Suprapubic skin (tissue), 4 donors: ENCODE measurements at regions not wholly inside any gene's neighbourhood (a gene's known extent, or its start where the extent isn't known, plus 50 kb on each side); places are given as distances from the start of the nearest gene placed in this dataset.
"Not testable (repeated sequence)": the region's sequence is repeated elsewhere in the genome, so short reads cannot be mapped to it uniquely, and the experiment has no call there.

ENCODE experiments used
- DNase-seq, 2 donors: peaks; one replicate each; pipeline ENCODE4 v3.0.0-alpha.2; 2019; ENCODE audit warnings: low spot score in 2 of 2
- H3K27ac ChIP-seq: fragments of 200-600 bp; sonication (generic); one replicate; pipeline ENCODE4 v1.5.1; 2019
- H3K27me3 ChIP-seq: fragments of 200-600 bp; sonication (generic); one replicate; pipeline ENCODE4 v1.5.1; 2019
- H3K36me3 ChIP-seq: fragments of 200-600 bp; sonication (generic); one replicate; pipeline ENCODE4 v1.5.1; 2019
- H3K4me1 ChIP-seq: fragments of 200-600 bp; sonication (generic); one replicate; pipeline ENCODE4 v1.5.1; 2019
- H3K4me3 ChIP-seq: fragments of 200-600 bp; sonication (generic); one replicate; pipeline ENCODE4 v1.5.1; 2019; ENCODE audit warnings: mild to moderate bottlenecking
- H3K9me3 ChIP-seq: fragments of 200-600 bp; sonication (generic); one replicate; pipeline ENCODE4 v1.5.1; 2019
- CTCF ChIP-seq, 2 donors: fragments of 200-600 bp in 1 of 2; fragments of 450-650 bp in 1 of 2; sonication (generic) in 1 of 2; IDR thresholded peaks; one replicate each; pipeline ENCODE4 v1.5.1; 2016 to 2019; ENCODE audit warnings: antibody characterized with exemption in 2 of 2, mild to moderate bottlenecking in 1 of 2, moderate library complexity in 1 of 2
- EP300 ChIP-seq: sonication (generic); formaldehyde crosslinking; IDR thresholded peaks from one replicate; pipeline ENCODE4 v1.6.1; 2017; ENCODE audit warnings: antibody characterized with exemption
- POLR2A ChIP-seq, 2 donors: fragments of 450-650 bp; IDR thresholded peaks; one replicate each; pipeline ENCODE4 v1.6.1; 2017; ENCODE audit warnings: antibody characterized with exemption in 2 of 2, mild to moderate bottlenecking in 2 of 2, moderate library complexity in 2 of 2
- POLR2AphosphoS5 ChIP-seq, 3 donors: sonication (generic); formaldehyde crosslinking; IDR thresholded peaks; one replicate each; pipeline ENCODE4 v1.6.1; 2017; ENCODE audit warnings: antibody characterized with exemption in 3 of 3
- WGBS: methylation state at CpG from one replicate; pipeline ENCODE4 v1.1.5; 2018; 5-methylcytosine and 5-hydroxymethylcytosine counted together

DNA sequence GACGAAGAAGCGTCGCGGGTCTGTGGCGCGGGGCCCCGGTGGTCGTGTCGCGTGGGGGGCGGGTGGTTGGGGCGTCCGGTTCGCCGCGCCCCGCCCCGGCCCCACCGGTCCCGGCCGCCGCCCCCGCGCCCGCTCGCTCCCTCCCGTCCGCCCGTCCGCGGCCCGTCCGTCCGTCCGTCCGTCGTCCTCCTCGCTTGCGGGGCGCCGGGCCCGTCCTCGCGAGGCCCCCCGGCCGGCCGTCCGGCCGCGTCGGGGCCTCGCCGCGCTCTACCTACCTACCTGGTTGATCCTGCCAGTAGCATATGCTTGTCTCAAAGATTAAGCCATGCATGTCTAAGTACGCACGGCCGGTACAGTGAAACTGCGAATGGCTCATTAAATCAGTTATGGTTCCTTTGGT is 1533.5 kb upstream of the TPTE start:
- H3K27ac ChIP-seq, DNase-seq, H3K4me3 ChIP-seq, H3K27me3 ChIP-seq, H3K36me3 ChIP-seq, H3K4me1 ChIP-seq: not testable (repeated sequence)
- WGBS, result 66% methylated on average over 27 of the region's 58 CpGs
- H3K9me3 ChIP-seq, result peaks cover 10% of the 10 kb centered on the region
- TF ChIP-seq CTCF (IDR thresholded peaks at IDR 0.05), result peak in 1 of 2 donors; percentile 27

DNA sequence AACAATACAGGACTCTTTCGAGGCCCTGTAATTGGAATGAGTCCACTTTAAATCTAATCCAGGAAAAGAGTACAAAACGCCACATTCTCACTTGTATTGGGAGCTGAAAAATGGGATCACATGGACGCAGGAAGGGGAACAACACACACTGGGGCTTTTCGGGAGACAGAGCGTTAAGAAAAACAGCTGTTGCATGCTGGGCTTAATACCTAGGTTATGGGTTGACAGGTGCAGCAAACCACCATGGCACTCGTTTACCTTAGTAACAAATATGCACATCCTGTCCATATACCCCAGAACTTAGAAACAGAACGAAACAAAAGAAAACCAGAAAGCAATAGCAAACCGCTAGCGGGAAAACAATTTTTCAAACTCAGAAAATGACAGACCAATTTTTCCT is 1532.7 kb upstream of the TPTE start:
- Histone ChIP-seq H3K9me3 (peaks cover 13% of the 10 kb centered on the region), H3K36me3 (no peaks in the 10 kb centered on the region), H3K27ac (no peak overlapping the region), H3K4me1 (no peaks in the 10 kb centered on the region), H3K4me3 (no peak overlapping the region), H3K27me3 (peaks cover 10% of the 10 kb centered on the region)
- 68% methylated on average over 8 of the region's 9 CpGs for WGBS
- DNase-seq, result no peak
- TF ChIP-seq POLR2A (IDR thresholded peaks at IDR 0.05), result no peak
- TF ChIP-seq EP300, result no peak

DNA sequence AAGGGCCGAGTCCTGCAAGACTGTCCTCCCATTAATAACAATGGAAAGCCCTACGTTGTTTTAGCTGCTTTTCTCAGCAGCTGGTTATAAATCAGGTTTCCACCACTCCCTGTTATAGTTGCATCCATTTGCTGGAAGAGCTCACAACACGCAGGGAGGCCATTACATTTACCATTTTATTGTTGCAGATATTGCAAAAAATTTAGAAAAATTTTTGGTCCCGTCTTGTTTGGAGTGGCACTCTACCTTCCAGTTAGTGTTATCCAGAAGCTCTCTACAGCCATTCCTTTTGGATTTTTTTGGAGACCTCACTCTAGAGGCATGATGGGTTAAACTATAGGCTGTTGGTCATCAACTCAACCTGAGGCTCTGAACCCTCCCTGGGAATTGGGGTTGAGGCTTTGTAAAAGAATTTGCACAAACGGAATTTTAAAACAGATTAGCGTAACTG is 1532.1 kb upstream of the TPTE start:
- 39% methylated on average over 6 of the region's 6 CpGs for whole genome bisulfite sequencing
- Histone ChIP-seq H3K36me3 (no peaks in the 10 kb centered on the region), H3K9me3 (peaks cover 16% of the 10 kb centered on the region), H3K27me3 (peaks cover 10% of the 10 kb centered on the region), H3K4me1 (no peaks in the 10 kb centered on the region), H3K4me3 (no peak overlapping the region), H3K27ac (no peak overlapping the region)
- no peak for DNase-seq
- TF ChIP-seq EP300, result no peak
- no peak for TF ChIP-seq CTCF (IDR thresholded peaks at IDR 0.05)
- TF ChIP-seq POLR2A (IDR thresholded peaks at IDR 0.05), result no peak
- TF ChIP-seq POLR2AphosphoS5 (IDR thresholded peaks at IDR 0.05), result no peak

DNA sequence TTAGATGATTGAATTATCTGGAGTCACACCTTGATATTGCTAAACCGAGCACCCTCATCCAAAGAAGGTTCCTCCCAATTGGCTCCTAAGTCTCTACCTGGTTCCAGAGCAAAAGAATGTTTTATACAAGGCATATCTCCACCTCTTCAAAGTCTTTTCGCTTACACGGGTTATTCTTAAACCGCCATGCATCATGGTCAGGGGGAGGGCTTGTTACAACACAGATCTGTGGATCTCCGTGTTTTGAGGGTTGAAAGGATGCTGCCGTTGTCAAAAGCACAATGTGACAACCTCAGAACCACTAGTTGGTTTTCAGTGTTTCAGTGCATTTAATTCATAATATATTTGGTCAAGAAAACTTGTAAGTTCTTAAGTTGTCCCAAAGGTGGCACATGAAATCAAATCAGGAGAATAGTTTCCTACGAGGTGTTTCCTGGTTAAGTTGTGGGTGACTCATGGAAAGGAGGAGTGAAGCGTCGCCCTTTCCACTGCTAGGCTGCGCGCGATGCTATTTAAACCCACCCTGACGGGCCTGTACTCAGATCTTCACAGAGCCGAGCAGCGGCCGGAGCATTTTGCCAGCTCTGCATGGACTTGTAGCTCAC is 1531.6 kb upstream of the TPTE start:
- 64% methylated on average over 16 of the region's 16 CpGs for WGBS
- Histone ChIP-seq H3K27me3 (peaks cover 10% of the 10 kb centered on the region), H3K9me3 (peaks cover 16% of the 10 kb centered on the region), H3K4me3 (no peak overlapping the region), H3K36me3 (no peaks in the 10 kb centered on the region), H3K4me1 (no peaks in the 10 kb centered on the region), H3K27ac (no peak overlapping the region)
- DNase-seq, result peak in 1 of 2 donors; percentile 81
- TF ChIP-seq POLR2AphosphoS5 (IDR thresholded peaks at IDR 0.05) (no peak), EP300 (no peak), CTCF (IDR thresholded peaks at IDR 0.05) (no peak), POLR2A (IDR thresholded peaks at IDR 0.05) (no peak)

- no peaks in the 10 kb centered on the region for H3K4me1 ChIP-seq
- H3K27ac ChIP-seq, result no peak overlapping the region
- peaks cover 16% of the 10 kb centered on the region for H3K9me3 ChIP-seq
- WGBS, result 59% methylated on average over 11 of the region's 11 CpGs
- no peak overlapping the region for H3K4me3 ChIP-seq
- H3K36me3 ChIP-seq, result no peaks in the 10 kb centered on the region
- TF ChIP-seq EP300 (no peak), POLR2A (IDR thresholded peaks at IDR 0.05) (no peak), POLR2AphosphoS5 (IDR thresholded peaks at IDR 0.05) (no peak), CTCF (IDR thresholded peaks at IDR 0.05) (no peak)
- peaks cover 10% of the 10 kb centered on the region for H3K27me3 ChIP-seq
- DNase-seq, result no peak
These were observed 1530.9 kb upstream of the TPTE start for GRCh38 chr21:8990326-8991087.
